ENCODE measurements at regions not wholly inside any gene's neighbourhood (a gene's known extent, or its start where the extent isn't known, plus 50 kb on each side); places are given as distances from the start of the nearest gene placed in this dataset.
"Not testable (repeated sequence)": the region's sequence is repeated elsewhere in the genome, so short reads cannot be mapped to it uniquely, and the experiment has no call there.

DNA sequence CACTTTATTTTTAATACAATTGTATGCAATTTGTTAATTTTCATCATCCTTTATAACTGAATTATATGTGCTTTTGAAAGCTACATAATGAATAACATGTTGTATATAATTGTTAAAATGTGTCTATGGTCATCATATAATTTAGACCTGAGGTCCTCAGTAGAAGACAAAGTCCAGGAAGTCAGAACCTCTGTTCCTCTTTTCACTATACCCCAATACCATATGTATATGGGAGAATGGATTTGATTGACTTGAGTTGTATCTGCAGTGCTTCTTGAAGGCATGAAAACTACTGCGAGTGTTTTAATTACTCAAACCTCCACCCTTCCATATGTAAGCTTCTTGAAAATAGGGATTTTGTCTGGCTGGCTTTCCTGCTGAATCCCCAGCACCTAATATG, 140.7 kb upstream of the NEDD9 start:
- no peak for DNase-seq (ENCODE audit: low spot score)
- in situ Hi-C loops (cut with HindIII; ENCODE audit: low sequenced_read_pairs) = no loop called here

DNA sequence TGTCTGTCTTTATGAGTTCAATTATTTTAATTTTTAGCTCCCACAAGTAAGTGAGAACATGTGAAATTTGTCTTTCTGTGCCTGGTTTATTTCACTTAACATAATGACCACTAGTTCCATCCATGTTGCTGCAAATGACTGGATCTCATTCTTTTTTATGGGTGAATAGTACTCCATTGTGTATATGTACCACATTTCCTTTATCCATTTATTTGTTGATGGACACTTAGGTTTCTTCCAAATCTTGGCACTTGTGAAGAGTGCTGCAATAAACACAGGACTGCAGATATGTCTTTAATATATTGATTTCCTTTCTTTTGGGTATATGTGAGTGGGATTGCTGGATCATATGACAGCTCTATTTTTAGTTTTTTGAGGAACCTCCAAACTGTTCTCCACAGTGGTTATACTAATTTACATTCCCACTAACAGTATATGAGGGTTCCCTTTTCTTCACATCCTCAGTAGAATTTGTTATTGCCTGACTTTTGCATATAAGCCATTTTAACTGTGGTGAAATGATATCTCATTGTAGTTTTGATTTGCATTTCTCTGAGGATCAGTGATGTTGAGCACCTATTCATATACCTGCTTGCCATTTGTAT, 139.8 kb upstream of the NEDD9 start:
- in situ Hi-C loops (cut with HindIII; ENCODE audit: low sequenced_read_pairs); DNase-seq (ENCODE audit: low spot score): not testable (repeated sequence)

DNA sequence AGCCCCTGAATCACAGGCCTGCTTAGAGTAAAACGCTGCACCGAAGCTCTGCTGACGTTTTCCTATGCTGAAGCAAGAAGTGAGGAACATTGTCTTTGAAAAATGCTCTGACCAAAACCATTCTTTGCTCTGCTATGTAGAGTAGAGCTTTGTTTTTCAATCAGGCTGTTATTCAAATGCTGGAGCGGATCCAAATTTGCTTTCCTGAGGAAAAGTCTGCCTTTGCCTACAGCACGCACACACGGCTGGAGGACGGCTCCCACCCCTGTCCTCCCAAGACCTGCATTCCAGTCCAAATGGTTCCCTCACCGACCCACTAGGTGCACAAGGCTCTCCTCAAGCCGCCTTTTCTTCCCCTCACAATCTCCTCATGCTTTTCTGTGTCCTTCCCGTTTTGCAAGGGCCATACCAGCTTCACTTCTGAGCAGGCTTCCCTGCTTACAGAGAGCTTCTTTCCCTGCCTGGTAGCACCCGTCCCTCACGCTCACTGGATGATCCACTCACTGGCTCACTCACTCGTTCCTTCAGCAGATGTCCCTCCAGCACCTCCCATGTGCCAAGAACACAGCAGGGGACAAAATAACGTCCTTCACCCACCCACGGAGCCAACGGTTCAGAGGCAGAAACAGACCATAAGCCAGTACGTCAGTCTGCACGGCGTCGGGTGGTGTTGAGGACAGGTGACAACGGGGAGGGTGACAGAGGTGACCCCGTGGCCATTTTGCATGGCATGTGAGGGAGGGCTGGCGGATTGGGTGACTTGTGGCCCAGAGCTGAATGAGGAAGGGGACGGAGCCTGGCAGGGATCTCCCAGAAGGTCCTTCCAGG, 137.9 kb upstream of the NEDD9 start:
- in situ Hi-C loops (cut with HindIII; ENCODE audit: low sequenced_read_pairs) = no loop called here
- DNase-seq (ENCODE audit: low spot score) = no peak

DNA sequence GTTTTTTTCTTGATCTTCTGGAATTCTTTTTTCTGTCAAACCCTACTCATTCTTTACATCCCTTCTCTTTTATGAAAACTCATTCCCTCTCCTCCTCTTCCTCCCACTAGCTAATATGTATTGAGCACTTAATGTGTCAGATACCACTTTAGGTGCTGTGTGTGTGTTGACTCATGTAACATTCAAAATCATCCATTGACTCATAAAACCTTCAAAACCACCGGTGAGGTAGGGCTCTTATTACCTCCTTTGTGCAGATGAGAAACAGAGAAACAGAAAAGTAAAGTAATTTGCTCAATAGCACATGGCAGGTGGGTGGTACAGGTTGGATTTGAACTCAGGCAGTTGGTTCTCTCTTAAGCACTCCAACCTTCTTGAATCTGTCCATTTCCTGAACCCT, 136.3 kb upstream of the NEDD9 start:
- no peak for DNase-seq (ENCODE audit: low spot score)
- in situ Hi-C loops (cut with HindIII; ENCODE audit: low sequenced_read_pairs) = no loop called here

DNA sequence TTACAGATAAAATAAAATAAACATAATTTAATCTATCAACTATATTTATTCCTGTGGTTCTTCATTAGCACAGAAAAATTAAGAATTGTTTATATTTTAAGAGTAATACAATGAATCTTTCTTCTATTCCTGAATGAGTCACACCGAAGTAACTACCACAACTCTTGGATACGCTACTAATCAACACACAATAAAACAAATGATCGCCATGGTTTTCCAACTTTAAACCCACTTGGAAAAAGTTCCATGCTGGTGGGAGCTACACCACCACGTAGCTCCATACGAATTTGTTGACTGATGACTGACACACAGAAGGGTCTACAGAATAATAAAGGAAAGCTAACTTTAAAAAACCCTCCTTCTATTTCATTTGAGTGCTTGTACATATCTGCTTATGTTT, 135.8 kb upstream of the NEDD9 start:
- DNase-seq (ENCODE audit: low spot score) = no peak
- in situ Hi-C loops (cut with HindIII; ENCODE audit: low sequenced_read_pairs) = no loop called here

DNA sequence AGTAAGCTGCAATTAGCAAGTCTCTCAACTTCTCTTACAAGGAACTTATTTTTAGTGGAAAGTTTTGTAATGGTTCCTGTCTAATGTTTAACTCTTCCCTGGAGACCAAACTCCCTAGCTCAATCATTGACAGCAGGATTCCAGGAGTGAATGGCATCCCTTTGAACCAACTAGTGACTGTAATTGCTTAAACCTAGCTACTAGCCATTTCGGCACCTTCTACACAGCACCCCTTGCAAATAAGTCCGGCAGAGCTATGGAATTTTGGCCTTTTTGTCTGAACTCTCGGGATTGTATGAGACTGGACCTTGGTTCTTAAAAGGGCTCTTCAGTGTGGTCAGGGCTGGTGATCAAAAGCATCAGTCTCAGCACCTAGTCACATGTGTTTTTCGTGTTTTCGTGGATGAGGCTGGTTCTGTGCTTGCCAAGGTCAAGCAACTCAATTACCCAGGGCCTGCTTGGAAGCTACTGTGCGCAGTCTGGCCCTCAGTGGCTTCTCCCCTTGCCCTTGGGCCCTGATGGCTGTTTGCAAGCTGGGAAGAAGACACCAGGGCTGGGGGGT, 135.3 kb upstream of the NEDD9 start:
- no peak for DNase-seq (ENCODE audit: low spot score)
- in situ Hi-C loops (cut with HindIII; ENCODE audit: low sequenced_read_pairs) = no loop called here

DNA sequence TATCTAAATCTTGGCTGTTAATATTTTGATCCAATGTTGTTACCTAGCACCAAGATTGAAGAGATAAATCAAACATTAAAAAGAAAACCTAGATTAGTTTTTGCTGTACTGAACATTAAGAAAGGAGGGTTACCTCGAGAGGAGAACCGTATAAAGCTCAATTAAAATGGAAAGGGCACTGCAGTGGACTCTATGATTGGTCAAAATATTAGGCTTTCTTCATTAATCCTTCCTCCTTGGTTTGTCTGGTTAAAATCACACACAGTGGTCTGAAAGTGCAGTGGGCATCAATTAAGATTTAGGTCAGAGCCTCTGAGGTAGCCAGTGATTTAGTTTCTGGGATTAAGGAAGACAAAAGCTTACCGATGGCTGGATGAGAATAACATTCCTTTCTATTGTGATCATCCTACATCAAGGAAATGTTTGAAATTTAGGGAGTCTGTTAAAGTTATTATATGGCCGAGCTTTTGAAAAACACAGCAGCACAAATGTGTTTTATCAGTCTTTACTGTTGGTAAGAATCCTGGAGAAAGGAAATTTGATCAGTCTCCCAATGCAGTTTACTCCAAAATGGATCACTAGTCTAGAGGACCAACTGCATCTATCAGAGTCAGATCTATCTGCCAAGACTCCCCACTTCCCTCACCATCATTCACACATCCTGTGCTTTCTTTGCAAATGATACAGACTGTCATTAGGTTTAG, 134.6 kb upstream of the NEDD9 start:
- DNase-seq (ENCODE audit: low spot score) = no peak
- in situ Hi-C loops (cut with HindIII; ENCODE audit: low sequenced_read_pairs) = no loop called here

DNA sequence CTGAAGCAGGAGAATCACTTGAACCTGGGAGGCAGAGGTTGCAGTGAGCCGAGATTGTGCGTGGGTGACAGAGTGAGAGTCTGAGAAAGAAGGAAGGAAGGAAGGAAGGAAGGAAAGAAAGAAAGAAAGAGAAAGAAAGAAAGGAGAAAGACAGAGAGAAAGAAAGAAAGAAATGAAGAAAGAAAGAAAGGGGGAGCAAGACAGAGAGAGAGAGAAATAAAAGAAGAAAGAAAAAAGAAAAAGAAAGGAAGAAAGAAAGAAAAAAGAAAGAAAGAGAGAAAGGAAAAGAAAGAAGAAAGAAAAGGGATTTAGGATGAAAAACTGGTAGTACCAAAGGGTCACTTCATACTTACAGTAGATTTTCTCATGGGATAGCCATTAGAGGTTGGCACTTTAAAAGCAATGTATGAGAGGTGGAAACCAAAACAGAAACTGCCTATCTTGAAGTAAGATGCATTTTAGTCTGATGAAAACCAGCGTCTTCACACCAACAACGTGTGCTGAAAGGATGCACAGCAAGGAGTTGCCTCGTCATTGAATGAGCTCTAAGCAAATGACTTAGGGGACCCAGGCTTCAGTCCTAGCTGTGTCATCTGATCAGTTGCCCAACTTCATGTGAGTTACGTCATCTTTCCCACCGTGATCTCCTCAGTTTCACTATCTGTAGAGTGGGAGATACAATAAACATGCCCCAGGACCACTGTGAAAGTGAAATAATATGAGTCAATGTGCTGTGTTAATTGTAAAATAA, 133.9 kb upstream of the NEDD9 start:
- in situ Hi-C loops (cut with HindIII; ENCODE audit: low sequenced_read_pairs) = no loop called here
- no peak for DNase-seq (ENCODE audit: low spot score)

DNA sequence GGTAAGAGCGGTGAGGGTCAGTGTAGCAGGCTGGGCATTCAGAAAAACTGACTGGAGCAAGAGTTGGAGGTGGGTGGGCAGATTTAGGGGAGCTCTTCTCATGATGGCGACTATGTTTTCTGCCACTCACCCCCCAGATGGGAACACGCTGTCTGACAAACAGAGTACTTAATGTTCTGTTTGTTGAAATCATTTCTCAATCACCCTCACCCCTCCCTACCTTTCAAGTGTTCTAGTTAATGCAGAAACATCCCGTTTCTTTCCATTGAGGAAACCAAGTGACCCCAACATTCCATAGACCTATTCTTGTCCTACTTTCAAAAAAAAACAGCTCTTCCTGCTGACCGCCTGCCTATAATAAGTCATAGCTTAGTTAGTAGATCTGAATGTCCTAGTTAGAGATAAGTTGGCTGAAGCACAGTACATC, 132.5 kb upstream of the NEDD9 start:
- no peak for DNase-seq (ENCODE audit: low spot score)
- in situ Hi-C loops (cut with HindIII; ENCODE audit: low sequenced_read_pairs) = no loop called here

DNA sequence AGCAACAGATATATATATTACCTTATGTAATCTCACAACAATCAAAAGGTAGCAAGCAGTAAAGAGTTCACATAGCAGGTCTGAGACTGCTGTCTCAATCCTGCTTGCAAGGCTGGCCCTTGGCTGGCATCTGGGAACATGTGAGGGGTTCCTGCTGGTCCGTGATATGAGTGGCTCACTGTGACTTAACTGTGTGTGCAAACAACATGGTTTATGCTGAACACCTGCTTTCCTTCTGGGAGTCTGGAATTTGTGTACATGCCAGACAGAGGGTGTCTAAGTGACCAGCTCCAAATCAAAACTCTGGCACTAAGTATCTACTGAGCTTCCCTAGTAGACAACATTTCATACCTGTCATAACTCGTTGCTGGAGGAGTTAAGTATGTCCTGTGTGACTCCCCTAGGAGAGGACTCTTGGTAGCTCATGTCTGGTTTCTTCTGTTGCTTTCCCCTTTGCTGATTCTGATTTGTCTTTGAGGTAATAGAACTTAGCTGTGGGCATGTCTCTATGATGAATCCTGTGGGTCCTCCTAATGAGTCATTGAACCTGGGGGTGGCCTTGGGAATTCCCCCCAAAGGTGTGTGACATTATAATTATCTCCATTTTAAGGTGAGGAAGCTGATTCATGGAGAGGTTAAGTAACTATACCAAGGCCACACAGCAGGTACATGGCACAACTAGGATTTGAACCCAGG, 131.6 kb upstream of the NEDD9 start:
- in situ Hi-C loops (cut with HindIII; ENCODE audit: low sequenced_read_pairs) = no loop called here
- no peak for DNase-seq (ENCODE audit: low spot score)

DNA sequence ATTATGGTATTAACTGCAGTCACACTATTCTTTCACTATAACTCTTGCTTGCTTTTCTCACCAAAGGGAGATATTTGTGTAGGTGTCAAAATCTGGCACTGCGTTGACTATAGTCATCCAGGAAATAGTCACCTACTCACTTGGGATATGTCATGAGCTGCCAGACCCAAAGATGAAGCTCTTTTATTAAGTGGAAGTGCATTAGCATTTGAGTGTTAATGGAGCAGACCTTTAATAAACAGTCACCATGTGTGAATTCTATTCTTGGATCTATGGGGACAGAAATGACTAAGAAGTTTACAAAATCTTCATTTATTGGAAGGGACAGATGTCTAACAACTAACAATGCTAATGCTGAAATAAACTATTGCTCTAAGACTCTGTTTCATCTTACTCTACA, 130.1 kb upstream of the NEDD9 start:
- in situ Hi-C loops (cut with HindIII; ENCODE audit: low sequenced_read_pairs) = no loop called here
- DNase-seq (ENCODE audit: low spot score) = no peak

DNA sequence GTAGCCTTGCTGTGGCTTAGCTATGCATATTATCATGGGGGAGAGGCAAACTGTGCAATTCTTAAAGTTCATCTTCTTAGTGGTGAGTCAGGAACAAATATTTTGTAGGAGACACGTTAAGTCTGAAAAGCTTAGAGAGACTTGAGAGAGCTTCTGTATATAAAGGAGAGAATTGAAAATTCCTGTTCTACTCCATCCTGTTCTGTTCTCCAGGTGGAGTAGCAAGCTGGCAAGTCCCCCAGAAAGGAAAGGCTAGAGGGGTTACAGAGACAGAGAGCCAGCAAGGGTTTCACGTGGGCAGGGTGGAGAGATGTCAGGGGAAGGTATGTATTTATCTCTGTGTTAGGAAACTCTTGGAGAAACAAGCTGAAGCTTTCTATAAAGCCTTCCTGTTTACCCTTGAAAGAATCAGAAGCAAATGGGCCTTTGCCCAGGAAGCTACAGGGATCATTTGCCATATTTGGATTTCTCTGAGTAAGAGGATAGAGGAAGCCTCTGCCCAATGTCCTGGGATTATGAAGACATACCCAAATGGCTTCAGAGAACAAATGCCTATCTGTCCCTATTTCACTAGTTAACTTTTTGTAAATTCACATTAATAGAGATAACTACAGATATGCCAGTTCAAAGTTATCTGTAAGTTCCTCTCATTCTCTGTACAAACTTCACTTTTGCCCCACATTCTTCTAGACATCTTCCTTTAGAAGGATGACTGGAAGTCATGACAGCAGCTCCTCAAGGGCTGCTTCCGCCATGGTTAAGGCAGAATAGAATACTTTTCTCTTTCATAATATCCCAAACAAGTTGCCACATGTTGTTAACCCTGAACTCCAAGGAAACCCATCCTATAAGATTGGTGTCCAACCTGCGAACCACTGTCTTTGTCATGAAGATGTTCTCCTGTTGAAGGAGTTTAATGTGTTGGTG, 126.7 kb upstream of the NEDD9 start:
- DNase-seq (ENCODE audit: low spot score) = no peak
- in situ Hi-C loops (cut with HindIII; ENCODE audit: low sequenced_read_pairs) = no loop called here

DNA sequence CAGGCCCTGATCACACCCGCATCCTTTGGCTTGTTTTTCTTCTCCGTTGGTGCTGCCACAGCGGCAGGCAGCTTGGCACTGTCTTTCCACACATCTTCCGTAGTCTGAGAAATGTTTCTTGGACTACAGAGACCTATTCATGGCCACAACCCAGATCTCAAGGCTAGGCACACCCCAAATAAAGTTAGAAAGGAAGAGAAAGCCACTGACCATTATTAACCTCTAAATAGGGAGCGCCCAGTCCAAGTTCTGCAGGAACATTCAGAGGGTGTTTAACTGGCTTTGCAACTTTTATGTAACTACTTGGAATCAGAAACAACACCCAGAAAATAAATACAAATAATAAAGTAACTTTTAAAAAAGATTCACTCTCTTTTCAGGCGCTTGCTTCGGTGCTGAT, 124.8 kb upstream of the NEDD9 start:
- DNase-seq (ENCODE audit: low spot score) = no peak
- in situ Hi-C loops (cut with HindIII; ENCODE audit: low sequenced_read_pairs) = no loop called here

DNA sequence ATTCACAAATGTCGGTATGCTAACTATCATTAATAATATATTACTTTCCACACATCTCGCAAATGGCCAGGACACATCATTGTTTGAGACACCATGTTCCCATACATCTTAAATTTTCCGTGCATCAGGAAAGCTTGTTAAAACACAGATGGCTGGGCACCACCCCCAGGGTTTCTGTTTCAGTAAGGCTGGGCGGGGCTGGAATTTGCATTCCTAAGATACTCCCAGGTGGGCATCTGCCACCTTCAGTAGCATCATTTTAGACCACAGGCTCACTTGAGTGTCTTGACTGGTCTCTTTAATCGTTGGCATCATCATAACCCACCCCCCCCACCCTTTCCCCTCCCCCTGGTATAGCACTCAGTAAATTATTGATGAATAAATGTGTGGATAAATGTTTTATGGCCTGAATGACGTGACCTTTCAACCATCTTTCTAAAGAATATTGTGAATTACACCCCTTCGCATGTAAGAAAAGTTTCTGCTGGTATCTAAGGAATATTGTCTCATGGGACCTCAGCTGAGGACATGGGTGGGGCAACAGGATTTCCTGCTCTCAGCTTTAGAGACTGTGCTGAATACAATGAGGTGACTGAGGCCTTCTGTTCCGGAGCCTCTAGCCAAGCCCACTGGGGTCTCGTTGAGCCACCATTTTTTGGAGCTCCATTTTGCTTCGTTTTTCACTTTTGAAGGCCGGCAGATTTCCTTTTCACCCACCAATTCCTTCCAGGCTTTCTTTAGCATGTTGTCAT, 124.1 kb upstream of the NEDD9 start:
- in situ Hi-C loops (cut with HindIII; ENCODE audit: low sequenced_read_pairs) = no loop called here
- no peak for DNase-seq (ENCODE audit: low spot score)

DNA sequence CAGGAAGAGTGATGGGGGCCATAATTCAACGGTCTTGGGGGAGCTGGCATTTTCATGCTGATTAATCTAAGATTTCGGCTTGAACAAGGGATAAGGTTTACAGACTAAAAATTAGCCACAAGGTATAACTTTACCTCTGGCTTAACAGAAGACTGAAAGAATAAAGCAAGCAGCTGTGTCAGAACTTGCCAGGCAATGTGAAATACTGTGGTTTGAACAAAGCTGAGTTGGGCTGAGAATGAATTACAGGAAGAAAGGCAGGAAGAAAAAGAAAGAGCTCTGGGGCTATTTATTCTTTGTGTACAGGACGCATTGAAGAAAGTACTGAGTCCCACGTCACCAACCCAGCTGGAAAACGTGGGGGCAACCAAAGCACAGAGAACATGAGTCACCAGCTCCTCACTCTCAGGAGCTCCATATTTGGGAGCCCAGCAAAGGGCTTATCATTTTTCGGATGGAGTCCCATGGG, 121.5 kb upstream of the NEDD9 start:
- in situ Hi-C loops (cut with HindIII; ENCODE audit: low sequenced_read_pairs) = no loop called here
- DNase-seq (ENCODE audit: low spot score) = no peak

DNA sequence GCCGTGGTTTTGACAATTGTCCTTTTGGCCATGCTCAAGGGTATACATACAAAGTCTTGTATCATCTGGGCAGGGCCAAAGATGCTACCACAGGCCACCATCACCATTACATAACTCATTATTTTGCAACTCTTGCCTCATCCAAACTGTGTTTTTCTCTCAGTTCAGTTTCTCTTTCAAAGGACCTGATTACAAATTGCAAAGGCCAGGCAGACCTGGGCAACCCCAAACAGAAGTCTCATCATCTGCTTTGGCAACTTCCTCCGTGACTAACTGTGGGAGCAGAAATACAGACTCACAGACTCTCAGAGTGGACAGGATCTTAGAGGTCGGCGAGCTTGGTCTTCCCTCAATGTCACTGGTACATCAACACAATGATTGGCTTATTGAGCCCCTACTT, 117.8 kb upstream of the NEDD9 start:
- DNase-seq (ENCODE audit: low spot score) = no peak

DNA sequence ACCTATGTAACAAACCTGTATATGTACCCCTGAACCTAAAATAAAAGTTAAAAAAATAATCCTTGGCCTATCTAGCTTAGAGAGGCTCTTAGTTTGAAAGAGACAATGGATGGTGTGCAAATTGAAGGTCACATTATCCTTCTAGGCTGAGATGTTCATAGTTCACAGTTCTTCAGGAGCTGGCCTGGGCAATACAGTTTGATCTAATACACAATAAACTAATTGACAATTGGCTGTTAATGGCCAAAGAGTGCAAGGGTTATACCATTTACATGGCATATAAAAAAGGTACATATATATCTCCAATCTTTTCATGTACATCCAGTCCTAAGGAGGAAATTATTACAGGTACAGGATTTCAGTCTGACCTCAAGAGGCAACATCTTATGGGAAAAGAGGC, 117.4 kb upstream of the NEDD9 start:
- DNase-seq (ENCODE audit: low spot score) = no peak
- in situ Hi-C loops (cut with HindIII; ENCODE audit: low sequenced_read_pairs) = no loop called here

More for the DNA sequence above, 117.8 kb upstream of the NEDD9 start:
- in situ Hi-C loops (cut with HindIII; ENCODE audit: low sequenced_read_pairs) = no loop called here

All from G401 (cell line).